Hematopoietic multipotent progenitor cell (in vitro differentiated cells): ENCODE measurements at regions not wholly inside any gene's neighbourhood (a gene's known extent, or its start where the extent isn't known, plus 50 kb on each side); places are given as distances from the start of the nearest gene placed in this dataset.

Source experiments
- DNase-seq, 3 donors: peaks; one replicate each; pipeline ENCODE4 v3.0.0-alpha.2; 2011 to 2015; ENCODE audit warnings: low read depth in 2 of 3, low spot score in 2 of 3

GRCh38 chr18:68035774-68036522 is 519.4 kb upstream of the DSEL start:
- no peak for DNase-seq

GRCh38 chr18:68034296-68034695 is 517.8 kb upstream of the DSEL start:
- no peak for DNase-seq

- no peak for DNase-seq
Measured at GRCh38 chr18:68033466-68033865, 516.9 kb upstream of the DSEL start.

GRCh38 chr18:68024716-68025115 is 508.2 kb upstream of the DSEL start:
- no peak for DNase-seq

- DNase-seq = no peak
Measured at GRCh38 chr18:68017385-68017784, 500.9 kb upstream of the DSEL start.

- no peak for DNase-seq
Measured at GRCh38 chr18:67997496-67997895, 481.0 kb upstream of the DSEL start.

GRCh38 chr18:67995769-67996168 is 479.2 kb upstream of the DSEL start:
- no peak for DNase-seq

- DNase-seq = no peak
Measured at GRCh38 chr18:67980241-67980640, 463.7 kb upstream of the DSEL start.

GRCh38 chr18:67977067-67977616 is 460.6 kb upstream of the DSEL start:
- no peak for DNase-seq

- no peak for DNase-seq
Measured at GRCh38 chr18:67973916-67974315, 457.4 kb upstream of the DSEL start.

- DNase-seq = no peak
Measured at GRCh38 chr18:67969458-67969857, 452.9 kb upstream of the DSEL start.

GRCh38 chr18:67966224-67966623 is 449.7 kb upstream of the DSEL start:
- no peak for DNase-seq

- no peak for DNase-seq
Measured at GRCh38 chr18:67964462-67964861, 447.9 kb upstream of the DSEL start.

- no peak for DNase-seq
Measured at GRCh38 chr18:67961701-67962440, 445.4 kb upstream of the DSEL start.

- no peak for DNase-seq
Measured at GRCh38 chr18:67957684-67958083, 441.2 kb upstream of the DSEL start.

GRCh38 chr18:67954594-67954993 is 438.1 kb upstream of the DSEL start:
- no peak for DNase-seq

- DNase-seq = no peak
Measured at GRCh38 chr18:67951137-67951536, 434.6 kb upstream of the DSEL start.

GRCh38 chr18:67938660-67939059 is 422.1 kb upstream of the DSEL start:
- no peak for DNase-seq

- no peak for DNase-seq
Measured at GRCh38 chr18:67935638-67936037, 419.1 kb upstream of the DSEL start.

- DNase-seq = no peak
Measured at GRCh38 chr18:67933271-67933670, 416.8 kb upstream of the DSEL start.

GRCh38 chr18:67932271-67932670 is 415.8 kb upstream of the DSEL start:
- DNase-seq = no peak
